T-cell (primary cell): ENCODE measurements at regions not wholly inside any gene's neighbourhood (a gene's known extent, or its start where the extent isn't known, plus 50 kb on each side); places are given as distances from the start of the nearest gene placed in this dataset.

ENCODE experiments used
- ATAC-seq, 4 experiments: fragments of 200-7000 bp in 3 of 4; fragments of 150-1000 bp in 1 of 4; cut with Tn5 transposase; replicated peaks in 1 of 4; 1 replicate in 3 of 4; 2 replicates in 1 of 4; pipeline ENCODE4 v1.10.0; 2021; ENCODE audit warnings: moderate library complexity in 3 of 4, mild to moderate bottlenecking in 2 of 4, moderate number of reproducible peaks in 1 of 4
- CTCF ChIA-PET, 2 donors: fragments of 300-600 bp; sonication (Branson Sonifier 250); formaldehyde crosslinking; loops; one replicate each; lab custom pipeline; 2022; ENCODE audit warnings: antibody characterized with exemption in 2 of 2; lab: Charles Lee
- POLR2A ChIA-PET, 2 donors: fragments of 300-600 bp; sonication (Branson Sonifier 250); formaldehyde crosslinking; loops; one replicate each; lab custom pipeline; 2022; ENCODE audit warnings: antibody characterized with exemption in 2 of 2; lab: Charles Lee
- DNase-seq, 35 experiments: peaks; one replicate each; pipeline versions ENCODE4 v3.0.0 to v3.0.0-alpha.2; 2013 to 2023
- H3K27ac ChIP-seq: one replicate; pipeline ENCODE4 v1.5.1; 2013; ENCODE audit warnings: low read length
- H3K27me3 ChIP-seq, 2 experiments: replicated peaks in 1 of 2; 1 replicate in 1 of 2; 2 replicates in 1 of 2; pipeline versions ENCODE4 v1.6.1 to v1.7.0; 2013; ENCODE audit warnings: low read length in 1 of 2, mixed read lengths in 1 of 2; ENCODE audit not compliant: control insufficient read depth in 2 of 2, insufficient read depth in 2 of 2; ENCODE audit errors: extremely low read depth in 1 of 2
- H3K36me3 ChIP-seq, 2 donors: 1 replicate in 1 of 2; 2 replicates in 1 of 2; pipeline versions ENCODE4 v1.6.1 to v1.7.0; 2013; ENCODE audit warnings: low read length in 1 of 2; ENCODE audit not compliant: control insufficient read depth in 2 of 2, insufficient read depth in 1 of 2; ENCODE audit errors: extremely low read depth in 1 of 2
- H3K4me1 ChIP-seq, 2 experiments: 1 replicate in 1 of 2; 2 replicates in 1 of 2; pipeline versions ENCODE4 v1.6.1 to v1.7.0; 2013; ENCODE audit warnings: low read length in 2 of 2, mixed read lengths in 1 of 2; ENCODE audit not compliant: insufficient read depth in 2 of 2, control insufficient read depth in 1 of 2; ENCODE audit errors: extremely low read depth in 1 of 2
- H3K4me3 ChIP-seq, 2 donors: 1 replicate in 1 of 2; 2 replicates in 1 of 2; pipeline versions ENCODE4 v1.5.1 to v1.7.0; 2013; ENCODE audit warnings: mild to moderate bottlenecking in 2 of 2, low read length in 1 of 2, moderate library complexity in 1 of 2; ENCODE audit not compliant: control insufficient read depth in 1 of 2; ENCODE audit errors: extremely low read depth in 1 of 2
- H3K9me3 ChIP-seq: 2 replicates; pipeline ENCODE4 v1.7.0; 2013
- H3K27ac Mint-ChIP-seq, 2 donors: one replicate each; pipeline ENCODE4 v1.8.0; 2020 to 2021; ENCODE audit warnings: mild to moderate bottlenecking in 2 of 2, mixed read lengths in 2 of 2
- H3K27me3 Mint-ChIP-seq, 2 donors: one replicate each; pipeline ENCODE4 v1.8.0; 2021 to 2022; ENCODE audit warnings: mixed read lengths in 2 of 2
- H3K36me3 Mint-ChIP-seq: one replicate; pipeline ENCODE4 v1.8.0; 2021; ENCODE audit warnings: mixed read lengths
- H3K4me1 Mint-ChIP-seq, 3 donors: one replicate each; pipeline ENCODE4 v1.8.0; 2020 to 2022; ENCODE audit warnings: mixed read lengths in 3 of 3, mild to moderate bottlenecking in 1 of 3
- H3K4me3 Mint-ChIP-seq, 3 donors: one replicate each; pipeline ENCODE4 v1.8.0; 2020 to 2022; ENCODE audit warnings: mild to moderate bottlenecking in 3 of 3, mixed read lengths in 3 of 3, moderate library complexity in 3 of 3
- H3K9me3 Mint-ChIP-seq, 3 donors: one replicate each; pipeline ENCODE4 v1.8.0; 2020 to 2022; ENCODE audit warnings: mixed read lengths in 3 of 3
- WGBS: methylation state at CpG from one replicate; pipeline ENCODE4 v1.1.5; 2013; ENCODE audit warnings: missing lambda C conversion rate; ENCODE audit not compliant: insufficient coverage; 5-methylcytosine and 5-hydroxymethylcytosine counted together

GRCh38 chr5:72608926-72609325 is 101.7 kb upstream of the ZNF366 start:
- ChIA-PET POLR2A (no interaction called here), CTCF (interaction anchor here (0.6 to 4.0 kb wide), 2 partner anchors 18 to 209 kb away, joined by 3 to 42 read pairs; no protein-coding TSS in a partner anchor)
- no peaks in the 10 kb centered on the region for H3K36me3 Mint-ChIP-seq
- H3K4me3 ChIP-seq: no peak overlapping the region
- H3K27me3 Mint-ChIP-seq: peaks cover 4 to 12% of the 10 kb centered on the region in 2 donors
- no peaks in the 10 kb centered on the region for H3K9me3 ChIP-seq
- no peak overlapping the region for H3K27ac ChIP-seq
- H3K4me1 ChIP-seq: no peaks in the 10 kb centered on the region
- peaks cover 0 to 5% (median 0%) of the 10 kb centered on the region in 3 donors for H3K4me1 Mint-ChIP-seq
- no peaks in the 10 kb centered on the region for H3K9me3 Mint-ChIP-seq
- DNase-seq (no peak), ATAC-seq (no peak)
- no peaks in the 10 kb centered on the region for H3K36me3 ChIP-seq
- H3K27ac Mint-ChIP-seq: no peak overlapping the region
- no peak overlapping the region for H3K4me3 Mint-ChIP-seq
- WGBS: no CpG with 5 or more reads among the region's 3 CpGs
- peaks cover 0 to 9% of the 10 kb centered on the region in 2 experiments for H3K27me3 ChIP-seq

- H3K36me3 Mint-ChIP-seq: no peaks in the 10 kb centered on the region
- H3K27ac ChIP-seq: no peak overlapping the region
- H3K4me3 ChIP-seq: no peak overlapping the region
- peaks cover 4 to 12% of the 10 kb centered on the region in 2 donors for H3K27me3 Mint-ChIP-seq
- peaks cover 0 to 9% of the 10 kb centered on the region in 2 experiments for H3K27me3 ChIP-seq
- ChIA-PET POLR2A (no interaction called here), CTCF (interaction anchor here in 1 of 2 donors (0.6 to 0.7 kb wide), 2 partner anchors 17 to 57 kb away, joined by 3 read pairs; no protein-coding TSS in a partner anchor)
- no peak overlapping the region for H3K27ac Mint-ChIP-seq
- no peaks in the 10 kb centered on the region for H3K4me1 ChIP-seq
- H3K9me3 ChIP-seq: no peaks in the 10 kb centered on the region
- peaks cover 0 to 5% (median 0%) of the 10 kb centered on the region in 3 donors for H3K4me1 Mint-ChIP-seq
- H3K36me3 ChIP-seq: no peaks in the 10 kb centered on the region
- ATAC-seq: no peak
- no peak for DNase-seq
- 96% methylated on average over 5 of the region's 8 CpGs for WGBS
- H3K9me3 Mint-ChIP-seq: no peaks in the 10 kb centered on the region
- H3K4me3 Mint-ChIP-seq: no peak overlapping the region
Measured at GRCh38 chr5:72608297-72608696, 101.1 kb upstream of the ZNF366 start.

- POLR2A ChIA-PET: no interaction called here
- no peak for ATAC-seq
- Mint-ChIP-seq H3K36me3 (no peaks in the 10 kb centered on the region), H3K27ac (no peak overlapping the region), H3K9me3 (no peaks in the 10 kb centered on the region), H3K4me1 (peaks cover 0 to 5% (median 0%) of the 10 kb centered on the region in 3 donors), H3K4me3 (no peak overlapping the region), H3K27me3 (peaks cover 4 to 12% of the 10 kb centered on the region in 2 donors)
- CTCF ChIA-PET: no interaction called here
- WGBS: no CpG with 5 or more reads among the region's 2 CpGs
- H3K27me3 ChIP-seq: peaks cover 0 to 9% of the 10 kb centered on the region in 2 experiments
- DNase-seq: no peak
- no peaks in the 10 kb centered on the region for H3K36me3 ChIP-seq
- H3K4me1 ChIP-seq: no peaks in the 10 kb centered on the region
- H3K4me3 ChIP-seq: no peak overlapping the region
- H3K9me3 ChIP-seq: no peaks in the 10 kb centered on the region
- H3K27ac ChIP-seq: no peak overlapping the region
Measured at GRCh38 chr5:72607381-72607780, 100.2 kb upstream of the ZNF366 start.

GRCh38 chr5:72606525-72606924 is 99.3 kb upstream of the ZNF366 start:
- WGBS: no CpG with 5 or more reads among the region's 5 CpGs
- ChIA-PET POLR2A (no interaction called here), CTCF (no interaction called here)
- H3K27ac Mint-ChIP-seq: no peak overlapping the region
- H3K4me3 Mint-ChIP-seq: no peak overlapping the region
- no peak for ATAC-seq
- no peaks in the 10 kb centered on the region for H3K4me1 ChIP-seq
- H3K9me3 ChIP-seq: no peaks in the 10 kb centered on the region
- H3K36me3 Mint-ChIP-seq: no peaks in the 10 kb centered on the region
- no peaks in the 10 kb centered on the region for H3K9me3 Mint-ChIP-seq
- DNase-seq: no peak
- peaks cover 0 to 5% (median 0%) of the 10 kb centered on the region in 3 donors for H3K4me1 Mint-ChIP-seq
- no peak overlapping the region for H3K27ac ChIP-seq
- peaks cover 4 to 12% of the 10 kb centered on the region in 2 donors for H3K27me3 Mint-ChIP-seq
- peaks cover 0 to 9% of the 10 kb centered on the region in 2 experiments for H3K27me3 ChIP-seq
- H3K36me3 ChIP-seq: no peaks in the 10 kb centered on the region
- no peak overlapping the region for H3K4me3 ChIP-seq

- no peaks in the 10 kb centered on the region for H3K9me3 Mint-ChIP-seq
- no peak overlapping the region for H3K4me3 Mint-ChIP-seq
- CTCF ChIA-PET: no interaction called here
- no peak for DNase-seq
- H3K4me3 ChIP-seq: no peak overlapping the region
- H3K4me1 ChIP-seq: no peaks in the 10 kb centered on the region
- no peak for ATAC-seq
- H3K36me3 ChIP-seq: no peaks in the 10 kb centered on the region
- no peak overlapping the region for H3K27ac Mint-ChIP-seq
- POLR2A ChIA-PET: no interaction called here
- no peaks in the 10 kb centered on the region for H3K9me3 ChIP-seq
- H3K4me1 Mint-ChIP-seq: no peaks in the 10 kb centered on the region
- peaks cover 4 to 12% of the 10 kb centered on the region in 2 donors for H3K27me3 Mint-ChIP-seq
- no peak overlapping the region for H3K27ac ChIP-seq
- peaks cover 0 to 9% of the 10 kb centered on the region in 2 experiments for H3K27me3 ChIP-seq
- no peaks in the 10 kb centered on the region for H3K36me3 Mint-ChIP-seq
Measured at GRCh38 chr5:72605632-72606031, 98.4 kb upstream of the ZNF366 start.

DNA sequence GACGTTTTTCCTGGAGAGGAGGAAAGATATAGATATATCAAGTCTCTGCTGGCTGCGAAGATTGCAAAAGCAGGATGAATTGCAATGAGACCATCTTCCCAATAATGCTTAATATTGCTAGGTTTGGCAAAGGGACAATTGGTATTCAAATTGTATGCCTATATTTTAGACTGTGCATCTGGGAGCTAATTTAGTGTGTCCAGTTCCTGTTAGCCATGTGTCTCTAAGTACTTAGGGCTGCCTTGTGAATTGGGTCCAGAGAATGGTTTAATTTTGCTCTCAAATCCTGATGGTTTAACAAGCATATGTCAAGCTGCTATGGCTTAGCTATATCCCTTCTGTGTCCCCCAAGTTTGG is 97.6 kb upstream of the ZNF366 start:
- Mint-ChIP-seq H3K4me1 (no peaks in the 10 kb centered on the region), H3K9me3 (no peaks in the 10 kb centered on the region), H3K36me3 (no peaks in the 10 kb centered on the region), H3K27ac (no peak overlapping the region), H3K4me3 (no peak overlapping the region), H3K27me3 (peaks cover 4 to 9% of the 10 kb centered on the region in 2 donors)
- H3K4me1 ChIP-seq: no peaks in the 10 kb centered on the region
- peaks cover 0 to 9% of the 10 kb centered on the region in 2 experiments for H3K27me3 ChIP-seq
- POLR2A ChIA-PET: no interaction called here
- CTCF ChIA-PET: no interaction called here
- H3K4me3 ChIP-seq: no peak overlapping the region
- WGBS: no CpG with 5 or more reads among the region's 2 CpGs
- DNase-seq (no peak), ATAC-seq (no peak)
- no peak overlapping the region for H3K27ac ChIP-seq
- no peaks in the 10 kb centered on the region for H3K36me3 ChIP-seq
- no peaks in the 10 kb centered on the region for H3K9me3 ChIP-seq
